ENCODE measurements at regions not wholly inside any gene's neighbourhood (a gene's known extent, or its start where the extent isn't known, plus 50 kb on each side); places are given as distances from the start of the nearest gene placed in this dataset.

DNA sequence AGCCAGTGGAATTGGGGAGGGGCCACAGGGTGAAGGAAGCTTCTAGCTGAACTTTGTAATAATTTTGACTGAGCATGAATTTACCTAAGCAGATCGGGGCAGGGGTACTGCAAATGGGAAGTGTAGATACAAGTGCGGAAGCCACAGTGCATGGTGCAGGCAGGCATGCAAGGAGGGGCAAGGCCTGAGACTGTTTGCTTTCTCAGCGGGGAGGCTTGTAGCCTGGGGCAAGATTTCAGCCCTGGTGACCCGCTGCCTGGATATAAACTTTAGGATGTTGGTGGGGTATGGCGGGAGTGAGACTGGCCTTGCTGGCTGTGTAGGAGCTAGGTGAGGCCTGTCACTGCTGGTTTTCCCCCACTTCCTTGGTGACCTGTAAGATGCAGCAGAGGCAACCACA, 266.4 kb upstream of the PREP start:
- Histone ChIP-seq H3K36me3 (no peaks in the 10 kb centered on the region), H3K27me3 (no peaks in the 10 kb centered on the region), H3K9me3 (no peaks in the 10 kb centered on the region), H3K4me3 (no peak overlapping the region), H3K27ac (no peak overlapping the region), H3K4me1 (no peaks in the 10 kb centered on the region)
- no peak for DNase-seq
- intact Hi-C loops (cut with DNase I; ENCODE audit: low total_unique reads) (no loop called here), in situ Hi-C loops (cut with MboI; ENCODE audit: low pct_ligation_motif_present in 1 of 4, low pct_unique_long_range_greater_than_20kb in 1 of 4, low sequenced_read_pairs in 3 of 4) (no loop called here)
- TF ChIP-seq POLR2A (IDR thresholded peaks at IDR 0.05): no peak
- TF ChIP-seq, protein P1, sequence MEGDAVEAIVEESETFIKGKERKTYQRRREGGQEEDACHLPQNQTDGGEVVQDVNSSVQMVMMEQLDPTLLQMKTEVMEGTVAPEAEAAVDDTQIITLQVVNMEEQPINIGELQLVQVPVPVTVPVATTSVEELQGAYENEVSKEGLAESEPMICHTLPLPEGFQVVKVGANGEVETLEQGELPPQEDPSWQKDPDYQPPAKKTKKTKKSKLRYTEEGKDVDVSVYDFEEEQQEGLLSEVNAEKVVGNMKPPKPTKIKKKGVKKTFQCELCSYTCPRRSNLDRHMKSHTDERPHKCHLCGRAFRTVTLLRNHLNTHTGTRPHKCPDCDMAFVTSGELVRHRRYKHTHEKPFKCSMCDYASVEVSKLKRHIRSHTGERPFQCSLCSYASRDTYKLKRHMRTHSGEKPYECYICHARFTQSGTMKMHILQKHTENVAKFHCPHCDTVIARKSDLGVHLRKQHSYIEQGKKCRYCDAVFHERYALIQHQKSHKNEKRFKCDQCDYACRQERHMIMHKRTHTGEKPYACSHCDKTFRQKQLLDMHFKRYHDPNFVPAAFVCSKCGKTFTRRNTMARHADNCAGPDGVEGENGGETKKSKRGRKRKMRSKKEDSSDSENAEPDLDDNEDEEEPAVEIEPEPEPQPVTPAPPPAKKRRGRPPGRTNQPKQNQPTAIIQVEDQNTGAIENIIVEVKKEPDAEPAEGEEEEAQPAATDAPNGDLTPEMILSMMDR (IDR thresholded peaks at IDR 0.05): no peak
- TF ChIP-seq POLR2AphosphoS5 (IDR thresholded peaks at IDR 0.05): no peak
- no peak for TF ChIP-seq EP300 (IDR thresholded peaks at IDR 0.05; ENCODE audit: low read depth)
- WGBS, 2 donors (ENCODE audit: low coverage in 1 of 2): 86% methylated on average over 4 of the region's 5 CpGs; no CpG with 5 or more reads in 1 of the 2 donors

DNA sequence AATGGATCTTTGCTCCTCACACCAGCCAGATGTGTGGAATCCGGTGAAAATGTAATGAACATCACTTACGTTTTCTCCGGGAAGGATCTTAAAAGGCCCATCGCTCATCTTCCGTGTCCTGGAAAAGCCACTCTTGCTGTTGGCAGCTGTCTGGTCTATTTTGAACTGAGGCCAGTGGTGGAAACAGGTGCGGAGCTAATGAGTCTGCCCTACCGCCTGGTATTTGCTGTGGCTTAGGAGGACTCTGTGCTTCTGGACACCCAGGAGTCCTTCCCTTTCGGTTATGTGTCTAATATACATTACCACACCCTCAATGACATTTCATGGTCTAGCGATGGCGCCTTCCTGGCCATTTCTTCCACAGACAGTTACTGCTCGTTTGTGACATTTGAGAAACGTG, 264.2 kb upstream of the PREP start:
- 93 to 94% methylated on average over 12 of the region's 12 CpGs for WGBS, 2 donors (ENCODE audit: low coverage in 1 of 2)
- intact Hi-C loops (cut with DNase I; ENCODE audit: low total_unique reads) (no loop called here), in situ Hi-C loops (cut with MboI; ENCODE audit: low pct_ligation_motif_present in 1 of 4, low pct_unique_long_range_greater_than_20kb in 1 of 4, low sequenced_read_pairs in 3 of 4) (no loop called here)
- Histone ChIP-seq H3K4me3 (no peak overlapping the region), H3K27me3 (no peaks in the 10 kb centered on the region), H3K27ac (no peak overlapping the region), H3K4me1 (no peaks in the 10 kb centered on the region), H3K36me3 (no peaks in the 10 kb centered on the region), H3K9me3 (no peaks in the 10 kb centered on the region)
- no peak for DNase-seq
- TF ChIP-seq, protein P1 (IDR thresholded peaks at IDR 0.05): no peak
- TF ChIP-seq POLR2AphosphoS5 (IDR thresholded peaks at IDR 0.05) (no peak), POLR2A (IDR thresholded peaks at IDR 0.05) (no peak), EP300 (IDR thresholded peaks at IDR 0.05; ENCODE audit: low read depth) (no peak)

DNA sequence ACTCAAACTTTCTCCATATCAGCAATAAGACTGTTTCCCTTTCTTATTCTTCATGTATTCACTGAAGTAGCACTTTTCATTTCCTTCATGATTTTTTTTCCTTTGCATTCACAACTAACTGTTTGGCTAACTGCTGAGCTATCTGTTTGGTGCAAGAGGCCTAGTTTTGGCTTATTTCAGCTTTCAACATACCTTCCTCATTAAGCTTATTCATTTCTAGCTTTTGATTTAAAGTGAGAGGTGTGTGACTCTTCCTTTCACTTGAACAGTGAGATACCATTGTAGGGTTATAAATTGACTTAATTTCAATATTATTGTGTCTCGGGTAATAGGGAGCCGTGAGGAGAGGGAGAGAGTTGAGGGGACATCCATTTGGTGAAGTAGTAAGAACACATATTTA, 262.0 kb upstream of the PREP start:
- 62 to 76% methylated on average over 2 of the region's 2 CpGs for WGBS, 2 donors (ENCODE audit: low coverage in 1 of 2)
- intact Hi-C loops (cut with DNase I; ENCODE audit: low total_unique reads) (no loop called here), in situ Hi-C loops (cut with MboI; ENCODE audit: low pct_ligation_motif_present in 1 of 4, low pct_unique_long_range_greater_than_20kb in 1 of 4, low sequenced_read_pairs in 3 of 4) (no loop called here)
- no peaks in the 10 kb centered on the region for H3K27me3 ChIP-seq
- no peak overlapping the region for H3K27ac ChIP-seq
- no peaks in the 10 kb centered on the region for H3K9me3 ChIP-seq
- no peak for DNase-seq
- H3K4me1 ChIP-seq: no peaks in the 10 kb centered on the region
- no peak overlapping the region for H3K4me3 ChIP-seq
- no peaks in the 10 kb centered on the region for H3K36me3 ChIP-seq
- TF ChIP-seq POLR2AphosphoS5 (IDR thresholded peaks at IDR 0.05) (no peak), POLR2A (IDR thresholded peaks at IDR 0.05) (no peak), EP300 (IDR thresholded peaks at IDR 0.05; ENCODE audit: low read depth) (no peak)
- TF ChIP-seq, protein P1 (IDR thresholded peaks at IDR 0.05): no peak

DNA sequence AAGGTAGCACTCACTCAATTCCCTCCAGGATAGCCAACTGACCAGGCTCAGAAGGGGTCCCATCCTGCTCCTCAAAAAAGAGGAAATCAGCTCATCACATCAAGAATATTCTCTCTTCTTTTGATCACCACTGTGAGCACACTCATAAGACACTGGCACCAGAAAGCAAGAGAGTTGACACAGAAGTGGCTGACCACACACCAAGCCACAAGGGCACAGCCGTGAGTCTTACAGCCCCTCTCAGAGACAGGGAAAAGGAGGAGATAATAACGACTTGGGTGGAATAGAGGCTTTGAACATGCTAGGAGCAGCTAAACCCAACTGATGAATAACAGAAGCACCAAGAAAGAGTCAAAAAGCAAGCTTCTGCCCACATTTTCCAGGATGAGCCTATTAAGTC, 249.1 kb upstream of the PREP start:
- Histone ChIP-seq H3K27me3 (no peaks in the 10 kb centered on the region), H3K4me3 (no peak overlapping the region), H3K9me3 (no peaks in the 10 kb centered on the region), H3K36me3 (no peaks in the 10 kb centered on the region), H3K27ac (no peak overlapping the region), H3K4me1 (no peaks in the 10 kb centered on the region)
- no peak for DNase-seq
- in situ Hi-C loops (cut with MboI; ENCODE audit: low pct_ligation_motif_present in 1 of 4, low pct_unique_long_range_greater_than_20kb in 1 of 4, low sequenced_read_pairs in 3 of 4) (no loop called here), intact Hi-C loops (cut with DNase I; ENCODE audit: low total_unique reads) (no loop called here)
- TF ChIP-seq POLR2AphosphoS5 (IDR thresholded peaks at IDR 0.05) (no peak), EP300 (IDR thresholded peaks at IDR 0.05; ENCODE audit: low read depth) (no peak), POLR2A (IDR thresholded peaks at IDR 0.05) (no peak)
- TF ChIP-seq, protein P1 (IDR thresholded peaks at IDR 0.05): no peak
- WGBS, 2 donors (ENCODE audit: low coverage in 1 of 2): 66% methylated on average over 2 of the region's 2 CpGs; no CpG with 5 or more reads in 1 of the 2 donors

Data from transverse colon (tissue), 4 donors.